H9 (cell line): ENCODE measurements at regions not wholly inside any gene's neighbourhood (a gene's known extent, or its start where the extent isn't known, plus 50 kb on each side); places are given as distances from the start of the nearest gene placed in this dataset.

ENCODE experiments used
- DNase-seq: peaks from one replicate; pipeline ENCODE4 v3.0.0-alpha.2; 2017
- H2AFZ ChIP-seq: one replicate; pipeline ENCODE4 v1.6.1; 2013; ENCODE audit warnings: mild to moderate bottlenecking, low read length, control low read depth, moderate library complexity
- H2AK5ac ChIP-seq: 2 replicates; pipeline ENCODE4 v1.6.1; 2013; ENCODE audit warnings: low read length, control low read depth, mixed read lengths; ENCODE audit not compliant: insufficient read length
- H2BK120ac ChIP-seq: one replicate; pipeline ENCODE4 v1.6.1; 2013; ENCODE audit warnings: low read depth, mild to moderate bottlenecking, low read length, control low read depth, inconsistent platforms; ENCODE audit not compliant: poor library complexity, severe bottlenecking
- H2BK12ac ChIP-seq: 2 replicates; pipeline ENCODE4 v1.6.1; 2013; ENCODE audit warnings: low read length, control low read depth, mixed read lengths, low read depth; ENCODE audit not compliant: insufficient read length
- H2BK15ac ChIP-seq: 2 replicates; pipeline ENCODE4 v1.6.1; 2013; ENCODE audit warnings: low read depth, low read length, control low read depth
- H2BK20ac ChIP-seq: one replicate; pipeline ENCODE4 v1.6.1; 2013; ENCODE audit warnings: low read depth, mild to moderate bottlenecking, low read length, control low read depth, inconsistent platforms; ENCODE audit not compliant: poor library complexity, severe bottlenecking
- H2BK5ac ChIP-seq: 2 replicates; pipeline ENCODE4 v1.6.1; 2013; ENCODE audit warnings: low read length, control low read depth, mixed read lengths; ENCODE audit not compliant: insufficient read length
- H3K14ac ChIP-seq: 2 replicates; pipeline ENCODE4 v1.6.1; 2013; ENCODE audit warnings: low read length, control low read depth; ENCODE audit not compliant: insufficient read depth
- H3K18ac ChIP-seq: 2 replicates; pipeline ENCODE4 v1.6.1; 2013; ENCODE audit warnings: low read depth, mild to moderate bottlenecking, mixed read lengths, low read length, control low read depth; ENCODE audit not compliant: insufficient read length
- H3K23ac ChIP-seq: 2 replicates; pipeline ENCODE4 v1.6.1; 2013; ENCODE audit warnings: low read length, control low read depth, mixed read lengths, low read depth; ENCODE audit not compliant: insufficient read length
- H3K23me2 ChIP-seq: 2 replicates; pipeline ENCODE4 v1.6.1; 2013; ENCODE audit warnings: low read depth, mild to moderate bottlenecking, mixed read lengths, low read length, control low read depth; ENCODE audit not compliant: insufficient read length, poor library complexity, severe bottlenecking
- H3K27ac ChIP-seq: 2 replicates; pipeline ENCODE4 v1.5.1; 2013; ENCODE audit warnings: low read length, control low read depth, mixed read lengths, low read depth; ENCODE audit not compliant: insufficient read length
- H3K27me3 ChIP-seq: 2 replicates; pipeline ENCODE4 v1.6.1; 2013; ENCODE audit warnings: low read length, control low read depth, inconsistent platforms; ENCODE audit not compliant: insufficient read depth
- H3K4ac ChIP-seq: 2 replicates; pipeline ENCODE4 v1.6.1; 2013; ENCODE audit warnings: low read depth, mild to moderate bottlenecking, control low read depth, inconsistent platforms, low read length, moderate library complexity
- H3K4me1 ChIP-seq: 2 replicates; pipeline ENCODE4 v1.6.1; 2013; ENCODE audit warnings: low read length, control low read depth, inconsistent platforms; ENCODE audit not compliant: insufficient read depth
- H3K4me2 ChIP-seq: 2 replicates; pipeline ENCODE4 v1.6.1; 2013; ENCODE audit warnings: low read length, control low read depth, mixed read lengths; ENCODE audit not compliant: insufficient read length, insufficient read depth
- H3K56ac ChIP-seq: 2 replicates; pipeline ENCODE4 v1.6.1; 2013; ENCODE audit warnings: low read depth, mild to moderate bottlenecking, mixed read lengths, low read length, control low read depth; ENCODE audit not compliant: insufficient read length
- H3K79me1 ChIP-seq: 2 replicates; pipeline ENCODE4 v1.6.1; 2013; ENCODE audit warnings: low read depth, mild to moderate bottlenecking, moderate library complexity, low read length, control low read depth, inconsistent platforms; ENCODE audit not compliant: insufficient read depth, poor library complexity, severe bottlenecking
- H3K79me2 ChIP-seq: 2 replicates; pipeline ENCODE4 v1.6.1; 2013; ENCODE audit warnings: low read length, control low read depth, inconsistent platforms; ENCODE audit not compliant: insufficient read depth
- H3K9ac ChIP-seq: 2 replicates; pipeline ENCODE4 v1.6.1; 2013; ENCODE audit warnings: low read length, control low read depth, mixed read lengths; ENCODE audit not compliant: insufficient read length; ENCODE audit errors: extremely low read depth
- H3K9me3 ChIP-seq: one replicate; pipeline ENCODE4 v1.6.1; 2013; ENCODE audit warnings: low read depth, low read length, inconsistent platforms; ENCODE audit not compliant: control insufficient read depth
- H3T11ph ChIP-seq: one replicate; pipeline ENCODE4 v1.6.1; 2013; ENCODE audit warnings: mild to moderate bottlenecking, low read length, control low read depth, inconsistent platforms
- H4K20me1 ChIP-seq: one replicate; pipeline ENCODE4 v1.6.1; 2013; ENCODE audit not compliant: control insufficient read depth, insufficient read length, insufficient read depth
- H4K5ac ChIP-seq: 2 replicates; pipeline ENCODE4 v1.6.1; 2013; ENCODE audit warnings: low read depth, mild to moderate bottlenecking, mixed read lengths, low read length, control low read depth; ENCODE audit not compliant: insufficient read length
- H4K8ac ChIP-seq: replicated peaks from 2 replicates; pipeline ENCODE4 v1.6.1; 2013; ENCODE audit warnings: low read length, control low read depth, mixed read lengths, low read depth; ENCODE audit not compliant: insufficient read length
- H4K91ac ChIP-seq: 2 replicates; pipeline ENCODE4 v1.6.1; 2013; ENCODE audit warnings: low read depth, mild to moderate bottlenecking, moderate library complexity, mixed read lengths, low read length, control low read depth; ENCODE audit not compliant: insufficient read length
- H3K27ac Mint-ChIP-seq, 3 experiments: 2 replicates in 2 of 3; 3 replicates in 1 of 3; pipeline ENCODE4 v1.8.0; 2020 to 2021; ENCODE audit warnings: mixed read lengths in 3 of 3, mild to moderate bottlenecking in 1 of 3, moderate library complexity in 1 of 3
- H3K27me3 Mint-ChIP-seq: 2 replicates; pipeline ENCODE4 v1.8.0; 2021; ENCODE audit warnings: low read depth, mild to moderate bottlenecking, moderate library complexity, mixed read lengths
- H3K36me3 Mint-ChIP-seq, 3 experiments: 2 replicates in 2 of 3; 3 replicates in 1 of 3; pipeline ENCODE4 v1.8.0; 2020 to 2021; ENCODE audit warnings: low read depth in 3 of 3, mixed read lengths in 3 of 3; ENCODE audit not compliant: insufficient read depth in 1 of 3
- H3K4me1 Mint-ChIP-seq, 2 experiments: 2 replicates each; pipeline ENCODE4 v1.8.0; 2020; ENCODE audit warnings: mixed read lengths in 2 of 2
- H3K4me3 Mint-ChIP-seq, 2 experiments: 2 replicates in 1 of 2; 3 replicates in 1 of 2; pipeline ENCODE4 v1.8.0; 2020 to 2021; ENCODE audit warnings: mild to moderate bottlenecking in 2 of 2, mixed read lengths in 2 of 2, moderate library complexity in 1 of 2
- H3K9me3 Mint-ChIP-seq, 2 experiments: 2 replicates in 1 of 2; 3 replicates in 1 of 2; pipeline ENCODE4 v1.8.0; 2020; ENCODE audit warnings: mild to moderate bottlenecking in 2 of 2, mixed read lengths in 2 of 2, moderate library complexity in 1 of 2
- WGBS: extraction: QIAGEN DNeasy Blood & Tissue Kit; methylation state at CpG from one replicate; pipeline ENCODE4 v1.1.7; 2013; ENCODE audit warnings: missing lambda C conversion rate, low lambda C conversion rate, mixed read lengths; ENCODE audit not compliant: insufficient read length; ENCODE audit errors: extremely low coverage; 5-methylcytosine and 5-hydroxymethylcytosine counted together
- TF ChIP-seq, protein P1 (sequence below): fragments of 200-600 bp; sonication (generic); conservative IDR thresholded peaks from 3 replicates; pipeline ENCODE4 v1.8.0; 2021; ENCODE audit warnings: antibody characterized with exemption, mild to moderate bottlenecking

DNA sequence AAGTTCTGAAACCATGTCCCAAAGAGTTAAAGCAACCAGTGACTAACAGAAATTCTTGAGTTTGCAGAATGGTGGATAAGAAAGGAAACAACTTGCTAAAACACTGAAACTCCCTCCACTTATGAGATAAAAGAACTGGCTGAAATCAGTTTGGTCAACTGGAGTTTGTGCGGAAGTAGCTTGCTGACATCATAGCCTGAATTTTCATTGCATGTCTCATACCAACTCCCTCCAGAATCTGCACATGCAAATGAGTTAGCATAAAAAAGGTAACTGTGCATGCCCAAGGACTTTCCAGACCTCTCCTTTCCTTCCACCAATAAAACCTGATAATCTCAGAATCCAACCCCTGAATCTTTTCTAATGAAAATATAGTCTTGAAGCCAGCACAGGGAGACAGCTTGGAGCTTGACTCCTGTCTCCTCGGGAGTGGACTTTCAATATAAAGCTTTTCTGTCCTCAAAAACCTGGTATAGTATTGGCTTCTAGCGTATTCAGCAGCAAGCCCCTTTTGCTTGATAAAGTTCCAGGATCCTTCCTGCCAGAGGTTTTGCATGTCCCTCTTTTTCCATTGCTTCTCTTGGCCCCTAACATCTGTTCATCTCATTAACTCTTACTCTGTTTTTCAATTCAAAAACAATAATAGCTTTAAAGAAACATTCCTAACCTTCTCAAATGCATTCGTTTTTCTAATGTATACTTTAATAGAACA, 785.8 kb upstream of the ADGRL4 start:
- TF ChIP-seq, protein P1, sequence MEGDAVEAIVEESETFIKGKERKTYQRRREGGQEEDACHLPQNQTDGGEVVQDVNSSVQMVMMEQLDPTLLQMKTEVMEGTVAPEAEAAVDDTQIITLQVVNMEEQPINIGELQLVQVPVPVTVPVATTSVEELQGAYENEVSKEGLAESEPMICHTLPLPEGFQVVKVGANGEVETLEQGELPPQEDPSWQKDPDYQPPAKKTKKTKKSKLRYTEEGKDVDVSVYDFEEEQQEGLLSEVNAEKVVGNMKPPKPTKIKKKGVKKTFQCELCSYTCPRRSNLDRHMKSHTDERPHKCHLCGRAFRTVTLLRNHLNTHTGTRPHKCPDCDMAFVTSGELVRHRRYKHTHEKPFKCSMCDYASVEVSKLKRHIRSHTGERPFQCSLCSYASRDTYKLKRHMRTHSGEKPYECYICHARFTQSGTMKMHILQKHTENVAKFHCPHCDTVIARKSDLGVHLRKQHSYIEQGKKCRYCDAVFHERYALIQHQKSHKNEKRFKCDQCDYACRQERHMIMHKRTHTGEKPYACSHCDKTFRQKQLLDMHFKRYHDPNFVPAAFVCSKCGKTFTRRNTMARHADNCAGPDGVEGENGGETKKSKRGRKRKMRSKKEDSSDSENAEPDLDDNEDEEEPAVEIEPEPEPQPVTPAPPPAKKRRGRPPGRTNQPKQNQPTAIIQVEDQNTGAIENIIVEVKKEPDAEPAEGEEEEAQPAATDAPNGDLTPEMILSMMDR = no peak
- no CpG with 5 or more reads among the region's 4 CpGs for WGBS
- H3K23ac ChIP-seq = no peak overlapping the region

More for the DNA sequence above, 785.8 kb upstream of the ADGRL4 start:
- no peak overlapping the region for H3K4ac ChIP-seq
- no peak overlapping the region for H4K8ac ChIP-seq
- H3K27ac Mint-ChIP-seq = no peak overlapping the region
- H2AFZ ChIP-seq = no peak overlapping the region
- H3K4me2 ChIP-seq = no peak overlapping the region
- no peaks in the 10 kb centered on the region for H3K79me2 ChIP-seq
- no peak overlapping the region for H3K27ac ChIP-seq
- H2BK5ac ChIP-seq = no peak overlapping the region
- no peak overlapping the region for H3K14ac ChIP-seq
- no peaks in the 10 kb centered on the region for H4K20me1 ChIP-seq
- peaks cover 0 to 18% (median 0%) of the 10 kb centered on the region in 3 experiments; a peak in 2 of 7 replicates for H3K36me3 Mint-ChIP-seq
- H2BK20ac ChIP-seq = no peak overlapping the region
- no peak overlapping the region for H3K4me3 Mint-ChIP-seq
- H3K23me2 ChIP-seq = no peaks in the 10 kb centered on the region
- H3K9ac ChIP-seq = no peak overlapping the region
- H3K27me3 ChIP-seq = no peaks in the 10 kb centered on the region
- no peak overlapping the region for H3K18ac ChIP-seq
- H3K9me3 ChIP-seq = no peaks in the 10 kb centered on the region
- H4K5ac ChIP-seq = no peak overlapping the region
- H3T11ph ChIP-seq = no peak overlapping the region
- no peaks in the 10 kb centered on the region for H3K79me1 ChIP-seq
- H3K9me3 Mint-ChIP-seq = peaks cover 10 to 14% of the 10 kb centered on the region in 2 experiments; a peak in 4 of 5 replicates
- no peak overlapping the region for H2BK12ac ChIP-seq
- H4K91ac ChIP-seq = no peak overlapping the region
- no peak overlapping the region for H2BK120ac ChIP-seq
- H2BK15ac ChIP-seq = no peak overlapping the region
- H3K27me3 Mint-ChIP-seq = no peaks in the 10 kb centered on the region
- H3K56ac ChIP-seq = no peak overlapping the region
- DNase-seq = no peak
- H2AK5ac ChIP-seq = no peak overlapping the region
- H3K4me1 ChIP-seq = no peaks in the 10 kb centered on the region
- 0 out of 4 replicates have a peak, but pooled peaks cover 0 to 4% of the 10 kb centered on the region in 2 experiments for H3K4me1 Mint-ChIP-seq
